NCI-H2227 (cell line): ENCODE measurements at regions not wholly inside any gene's neighbourhood (a gene's known extent, or its start where the extent isn't known, plus 50 kb on each side); places are given as distances from the start of the nearest gene placed in this dataset.
"Not testable (repeated sequence)": the region's sequence is repeated elsewhere in the genome, so short reads cannot be mapped to it uniquely, and the experiment has no call there.

Experiments used
- DNase-seq: peaks from one replicate; lab custom pipeline; 2025; ENCODE audit not compliant: unreplicated experiment; lab: John Stamatoyannopoulos, UW

DNA sequence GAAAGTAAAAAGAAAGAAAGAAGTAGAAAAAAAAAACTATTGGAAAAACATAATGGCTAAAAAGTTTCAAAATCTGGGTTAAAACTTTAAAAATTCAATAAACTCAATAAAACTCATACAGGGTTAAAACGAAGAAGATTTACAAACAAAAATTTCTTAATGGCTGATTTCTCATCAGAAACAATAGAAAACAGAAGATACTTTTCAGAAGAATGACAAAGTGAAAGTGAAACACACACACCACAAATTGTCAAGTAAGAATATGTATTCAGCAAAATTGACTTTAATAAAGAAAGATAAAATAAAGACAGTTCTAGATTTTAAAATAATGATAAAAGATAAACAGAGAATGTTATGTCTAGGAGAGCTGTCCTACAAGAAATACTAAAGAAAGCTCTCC is 618.9 kb upstream of the GJE1 start:
- DNase-seq: no peak

DNA sequence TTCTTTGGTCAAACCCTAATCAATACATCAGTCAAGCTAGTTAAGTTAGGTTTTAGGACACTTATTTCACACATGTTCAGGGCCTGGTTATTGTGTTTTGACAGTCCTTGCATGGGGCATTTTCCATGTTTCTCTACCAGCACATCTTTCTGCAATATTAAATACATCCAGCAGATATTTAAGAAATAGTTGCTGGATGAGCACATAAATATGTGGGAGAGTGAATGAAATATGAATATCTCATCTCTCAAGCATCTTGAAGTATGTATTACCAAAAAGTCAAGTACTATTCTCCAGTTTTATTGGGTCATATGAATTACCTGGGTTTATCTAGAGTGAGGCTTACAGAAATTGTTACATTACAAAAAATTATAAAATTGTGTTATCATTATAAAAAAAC is 621.9 kb upstream of the GJE1 start:
- DNase-seq: no peak

DNA sequence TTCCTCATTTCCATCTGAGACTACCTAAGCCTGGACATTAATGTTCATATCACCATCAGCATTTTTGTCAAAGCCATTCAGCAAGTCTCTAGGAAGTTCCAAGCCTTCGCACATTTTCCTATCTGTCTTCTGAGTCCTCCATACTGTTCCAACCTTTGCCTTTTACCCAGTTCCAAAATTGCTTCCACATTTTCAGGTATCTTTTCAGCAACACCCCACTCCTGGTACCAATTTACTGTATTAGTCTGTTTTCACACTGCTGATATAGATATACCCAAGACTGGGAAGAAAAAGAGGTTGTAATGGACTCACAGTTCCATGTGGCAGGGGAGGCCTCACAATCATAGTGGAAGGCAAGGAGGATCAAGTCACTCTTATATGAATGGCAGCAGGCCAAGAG is 626.7 kb upstream of the GJE1 start:
- not testable (repeated sequence) for DNase-seq

DNA sequence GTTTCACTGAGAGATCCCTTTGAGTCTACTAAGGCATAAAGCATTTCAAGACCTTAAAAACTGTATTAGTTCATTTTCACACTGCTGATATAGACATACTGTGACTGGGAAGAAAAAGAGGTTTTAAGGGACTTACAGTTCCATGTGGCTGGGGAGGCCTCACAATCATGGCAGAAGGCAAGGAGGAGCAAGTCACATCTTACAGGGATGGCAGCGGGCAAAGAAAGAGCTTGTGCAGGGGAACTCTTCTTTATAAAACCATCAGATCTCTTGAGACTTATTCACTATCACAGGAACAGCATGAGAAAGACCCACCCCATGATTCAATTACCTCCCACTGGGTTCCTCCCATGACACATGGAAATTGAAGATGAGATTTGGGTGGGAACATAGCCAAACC is 628.4 kb upstream of the GJE1 start:
- not testable (repeated sequence) for DNase-seq

DNA sequence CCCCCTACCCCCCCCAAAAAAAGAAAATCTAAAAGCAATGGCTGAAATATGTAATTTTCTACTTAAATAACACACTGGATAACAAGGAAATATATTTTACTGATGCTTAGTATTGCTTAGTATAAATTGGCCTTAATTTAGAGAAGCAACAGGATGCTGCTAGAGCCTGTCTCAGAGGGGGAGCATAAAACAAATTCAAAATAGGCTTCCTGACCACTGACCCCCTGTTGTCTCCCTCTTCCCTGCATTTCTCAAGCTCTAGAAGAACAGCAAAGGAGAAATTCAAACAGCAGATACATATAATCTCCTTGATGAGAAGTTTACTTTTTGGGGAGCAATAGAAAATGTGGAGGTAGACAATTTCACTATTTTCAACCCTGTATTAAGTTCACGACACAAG is 631.1 kb upstream of the GJE1 start:
- DNase-seq: no peak

DNA sequence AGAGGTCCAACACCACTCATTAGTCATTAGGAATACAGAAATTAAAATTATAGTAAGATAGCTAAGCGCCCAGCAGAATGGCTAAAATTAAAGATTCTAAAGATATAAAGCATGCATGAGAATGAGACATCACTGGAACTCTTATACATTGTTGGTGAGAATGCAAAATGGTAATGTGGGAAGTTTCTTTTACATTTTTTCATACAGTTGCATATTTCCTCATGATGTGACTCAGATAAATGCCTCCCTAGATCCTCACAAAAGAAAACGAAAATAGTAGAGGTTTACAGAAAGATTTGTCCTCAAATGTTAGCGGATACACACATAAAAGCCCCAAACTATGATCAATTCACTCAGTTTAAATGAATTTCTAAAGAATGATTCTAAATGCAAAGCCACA is 633.7 kb upstream of the GJE1 start:
- no peak for DNase-seq

DNA sequence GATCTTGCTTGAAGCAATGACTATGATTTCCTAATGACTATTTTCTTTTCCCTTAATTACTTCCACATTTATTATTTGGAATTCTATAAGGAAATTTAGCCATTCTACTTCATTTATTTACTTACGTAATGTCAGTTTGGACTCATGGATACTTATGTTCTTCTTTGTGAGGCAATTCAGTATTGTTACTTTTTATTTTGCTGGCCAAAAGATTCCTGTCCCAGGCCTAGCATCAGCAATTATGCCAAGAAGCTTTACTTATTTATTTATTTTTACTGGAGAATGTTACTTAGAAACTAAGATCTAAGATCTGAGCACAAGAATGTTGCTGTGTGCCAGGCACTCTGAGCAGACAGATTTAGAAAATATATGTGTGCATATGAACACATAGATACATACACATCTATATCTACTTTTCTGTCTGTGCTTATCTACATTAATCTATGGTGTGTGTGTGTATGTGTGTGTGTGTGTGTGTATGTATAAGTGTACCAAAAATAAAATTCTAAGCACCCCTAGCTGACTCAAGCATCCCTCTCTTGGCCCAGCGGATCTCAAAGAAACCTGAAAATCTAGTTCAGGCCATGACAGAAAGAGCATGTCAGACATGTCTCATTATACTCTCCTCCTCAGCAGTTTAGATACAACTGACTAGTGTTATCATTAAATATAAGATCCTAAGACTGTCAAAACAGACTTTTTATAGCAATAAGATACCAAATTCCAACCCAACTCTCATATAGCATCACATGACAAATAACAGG is 640.0 kb upstream of the GJE1 start:
- DNase-seq: no peak

DNA sequence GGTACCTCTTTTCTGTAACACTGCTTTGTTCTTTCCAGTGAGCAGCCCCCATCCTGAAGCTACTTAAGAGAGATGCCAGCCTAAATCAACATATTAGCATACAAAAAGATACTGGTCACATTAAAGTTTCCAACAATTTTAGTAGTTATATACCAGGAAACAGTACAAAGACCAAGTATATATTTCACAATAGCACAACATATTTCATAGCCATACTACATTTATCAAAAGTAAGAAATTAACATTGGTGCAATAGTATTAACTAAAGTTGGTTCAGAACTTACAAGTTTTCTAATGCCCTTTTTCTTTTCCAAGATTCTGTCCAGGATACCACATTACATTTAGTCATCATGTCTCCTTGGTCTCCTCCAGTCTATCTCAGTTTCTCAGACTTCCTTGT is 641.0 kb upstream of the GJE1 start:
- DNase-seq: no peak

DNA sequence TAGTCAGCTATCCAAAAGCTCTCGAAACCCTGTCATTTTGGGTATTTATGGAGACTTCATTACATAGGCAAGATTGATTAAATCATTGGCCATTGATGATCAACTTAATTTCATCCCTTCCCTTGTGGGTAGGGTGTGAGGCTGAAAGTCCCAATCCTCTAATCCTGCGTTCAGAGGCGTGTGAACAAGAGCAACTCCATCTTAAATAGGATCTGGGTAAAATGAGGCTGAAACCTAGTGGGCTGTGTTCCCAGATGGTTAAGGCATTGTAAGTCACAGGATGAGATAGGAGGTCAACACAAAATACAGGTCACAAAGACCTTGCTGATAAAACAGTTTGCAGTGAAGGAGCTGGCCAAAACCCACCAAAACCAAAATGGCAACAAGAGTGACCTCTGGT is 641.7 kb upstream of the GJE1 start:
- DNase-seq: no peak

DNA sequence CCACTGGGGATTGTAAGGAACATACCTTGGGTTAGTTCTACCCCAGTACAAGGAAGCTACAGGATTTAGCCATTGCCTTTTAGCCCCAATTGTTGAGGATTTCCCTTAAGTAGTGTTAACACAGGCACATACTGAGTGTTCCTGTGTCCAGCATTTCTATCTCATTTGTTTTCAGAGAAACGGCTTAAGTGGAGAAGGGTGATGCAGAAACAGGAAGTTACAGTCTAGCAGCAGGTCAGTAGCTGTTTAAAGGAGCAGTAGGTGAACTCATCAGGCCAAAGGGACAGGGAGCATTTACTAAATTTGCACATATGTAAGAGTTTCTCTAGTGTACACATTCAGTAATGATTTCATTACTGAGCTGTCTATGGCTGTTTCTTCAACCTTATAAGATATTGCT is 644.2 kb upstream of the GJE1 start:
- DNase-seq: no peak

DNA sequence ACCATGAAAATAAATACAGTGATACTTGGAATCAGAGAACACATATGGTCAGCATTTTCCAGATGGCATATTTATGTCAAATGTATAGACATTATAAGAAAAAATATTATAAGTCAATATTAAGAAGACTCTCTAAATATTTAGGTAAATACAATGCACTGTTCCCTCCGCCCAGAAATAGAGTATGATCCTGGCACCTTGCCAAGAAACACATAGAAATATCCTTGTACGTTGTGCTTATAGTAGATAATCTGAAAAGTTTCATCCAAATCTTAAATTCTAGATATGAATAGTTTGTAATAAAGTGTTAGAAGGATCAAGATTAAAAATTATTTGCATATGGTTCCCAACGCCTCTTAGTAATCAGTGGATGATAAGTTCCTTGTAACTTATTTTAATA is 645.8 kb upstream of the GJE1 start:
- no peak for DNase-seq

DNA sequence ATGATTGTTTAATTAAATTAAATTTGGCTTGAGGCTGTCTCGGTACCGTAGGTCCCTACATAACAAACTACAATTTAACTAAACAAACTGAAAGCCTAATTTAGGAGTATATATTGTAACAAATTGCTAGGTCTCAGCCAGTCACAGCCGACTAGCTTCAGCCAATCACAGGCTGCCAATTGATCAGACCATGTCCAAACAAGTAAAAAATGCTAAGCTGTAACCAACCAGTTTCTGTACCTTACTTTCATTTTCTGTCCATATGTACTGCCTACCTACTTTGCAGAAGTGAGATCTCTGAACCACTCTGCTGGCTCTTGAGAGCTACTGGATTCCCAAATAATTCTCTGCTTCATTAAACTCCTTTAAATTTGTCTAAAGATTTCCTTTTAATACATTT is 648.0 kb upstream of the GJE1 start:
- DNase-seq: no peak

DNA sequence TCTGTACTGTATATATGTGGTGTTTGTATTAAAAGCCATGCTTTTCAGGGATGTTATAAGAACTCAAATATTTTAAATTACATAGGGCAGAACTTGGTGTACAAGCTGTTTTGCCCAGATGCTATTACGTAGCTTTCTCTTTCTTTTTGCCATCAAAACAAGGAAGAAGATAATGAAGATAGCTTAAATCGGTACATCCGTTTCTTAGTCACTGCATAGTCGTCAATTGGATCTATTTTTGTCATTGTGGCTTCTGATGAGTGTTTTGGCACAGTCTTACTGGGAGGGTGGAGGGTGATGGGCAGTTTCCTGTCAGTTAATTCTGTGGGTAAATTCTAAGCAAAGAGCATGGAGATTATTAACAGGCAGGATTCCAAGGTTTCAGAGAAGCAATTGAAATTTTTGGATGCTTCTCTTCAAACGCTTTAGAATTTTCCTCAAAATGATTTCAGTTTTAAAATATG is 649.1 kb upstream of the GJE1 start:
- no peak for DNase-seq

DNA sequence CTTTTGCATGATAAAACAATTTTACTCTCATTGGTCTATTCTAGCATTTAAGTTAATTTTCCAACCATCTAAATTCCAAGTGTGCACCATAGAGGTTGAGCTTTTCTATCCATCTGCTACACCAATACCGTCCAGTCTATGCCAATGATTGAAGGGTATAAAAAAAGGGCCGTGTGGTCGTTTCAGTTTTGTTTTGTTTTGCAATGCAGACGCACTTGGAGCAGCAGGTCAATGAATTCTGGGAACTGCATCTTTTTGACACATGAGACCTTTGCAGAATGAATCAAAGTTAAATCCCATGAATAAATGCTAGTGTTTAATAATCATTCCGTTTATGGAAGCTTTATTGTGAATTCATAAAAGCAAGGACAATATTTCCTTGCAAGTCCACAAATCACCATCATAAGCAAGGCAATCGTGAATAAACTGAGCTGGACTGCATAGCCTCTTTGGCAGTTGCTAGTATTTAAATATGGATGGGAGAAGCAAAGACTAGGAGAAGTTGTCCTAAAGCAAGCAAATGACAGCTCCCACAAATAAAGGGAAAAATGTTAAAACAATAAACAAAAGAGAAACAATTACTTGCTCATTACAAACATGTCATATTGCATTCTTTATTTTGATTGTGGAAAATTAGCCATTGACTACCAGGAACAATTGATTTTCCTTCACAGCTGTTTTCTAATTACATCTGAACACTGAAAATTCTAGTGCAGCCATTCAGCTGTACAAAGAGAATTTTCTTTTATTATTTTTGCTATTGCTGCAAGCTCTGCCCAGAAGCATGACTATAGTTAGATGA is 649.7 kb upstream of the GJE1 start:
- no peak for DNase-seq

DNA sequence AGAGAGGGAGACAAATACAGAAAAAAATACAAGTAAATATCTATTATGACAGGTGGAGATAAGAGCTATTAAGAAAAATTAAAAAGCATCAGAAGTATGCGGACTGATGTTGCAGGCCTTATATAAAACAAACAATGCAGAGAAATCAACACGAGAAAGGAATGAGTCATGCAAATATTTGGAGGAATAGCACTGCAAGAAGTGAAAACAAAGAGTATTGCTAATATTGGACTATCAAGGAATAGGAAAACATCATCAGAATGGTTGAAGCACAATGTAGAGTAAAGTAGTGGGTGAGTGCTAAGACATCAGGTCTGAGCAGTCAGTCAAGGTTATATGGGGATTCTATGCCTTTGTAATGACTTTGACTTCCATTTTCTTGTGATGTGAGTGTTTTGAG is 657.5 kb upstream of the GJE1 start:
- no peak for DNase-seq

DNA sequence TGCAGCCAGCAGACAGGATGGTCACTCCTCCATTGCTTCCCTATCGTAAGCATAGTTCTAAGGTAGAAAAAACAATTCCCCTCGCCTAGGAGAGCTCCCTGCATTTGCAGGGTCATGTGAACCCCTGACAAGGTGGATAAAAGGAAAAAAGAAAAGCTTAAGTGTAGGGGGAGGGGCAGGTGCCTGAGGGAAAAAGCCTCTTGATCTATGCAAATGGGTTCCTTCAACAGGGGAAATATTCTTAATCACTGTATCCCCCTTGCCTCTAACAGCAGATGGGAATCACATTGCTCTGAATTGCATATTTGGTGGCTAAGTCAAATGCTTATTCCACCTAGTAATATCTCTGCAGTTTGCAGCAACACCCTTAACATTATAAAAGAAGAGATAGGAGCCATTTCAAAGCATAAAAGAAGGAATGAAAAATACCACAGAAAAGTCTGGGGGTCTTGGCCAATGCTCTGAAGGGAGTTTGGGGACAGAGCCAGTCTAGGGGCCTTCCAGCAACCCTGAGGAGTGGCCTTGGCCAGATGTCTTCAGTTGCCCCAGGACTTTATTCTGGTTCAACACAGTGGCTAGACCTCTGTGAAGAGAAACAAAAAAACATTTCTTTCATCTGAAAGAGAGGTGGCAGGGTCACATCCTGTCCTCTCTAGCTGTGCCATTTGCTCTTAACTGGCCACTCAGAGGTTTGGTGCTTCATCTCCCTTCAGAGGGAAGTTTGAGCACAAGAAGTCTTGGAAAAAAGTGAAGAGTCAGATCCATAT is 660.4 kb upstream of the GJE1 start:
- DNase-seq: no peak

DNA sequence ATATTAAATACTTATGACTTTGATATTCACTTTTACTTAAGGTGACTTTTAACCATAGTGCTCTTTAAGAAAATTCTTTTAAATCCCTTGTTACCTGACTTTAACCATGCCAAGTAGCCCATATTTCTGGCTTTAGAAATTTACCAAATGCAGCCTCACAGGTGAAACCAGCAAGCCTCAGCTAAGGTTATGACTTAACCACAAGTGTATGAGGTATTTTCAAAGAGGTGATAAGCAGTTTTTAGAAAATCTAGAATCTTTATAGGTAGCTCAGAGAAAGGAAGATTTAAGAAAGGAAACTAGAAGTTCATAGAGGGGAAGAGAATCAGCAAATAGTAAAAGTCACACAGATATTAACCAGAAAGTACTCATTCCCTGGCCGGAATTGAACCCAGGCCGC is 661.9 kb upstream of the GJE1 start:
- no peak for DNase-seq

DNA sequence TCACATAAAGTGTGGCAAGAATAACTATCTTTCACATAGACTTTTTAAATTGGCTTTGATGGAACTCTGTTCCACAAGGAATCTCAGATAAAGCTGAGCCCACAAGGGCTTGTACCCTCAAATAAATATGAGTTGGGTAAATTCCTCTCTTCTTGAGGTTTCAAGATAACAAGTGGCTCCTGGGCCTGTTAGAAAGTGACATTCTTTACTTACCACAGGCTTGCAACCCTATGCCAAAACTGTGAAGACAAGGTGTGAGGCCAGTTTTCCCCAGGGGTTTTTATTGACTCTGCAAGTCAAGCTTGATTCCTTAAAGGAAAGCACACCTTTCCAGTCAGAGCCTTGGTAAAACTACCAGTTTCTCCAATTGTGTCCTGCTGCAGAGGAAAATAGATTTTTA is 664.8 kb upstream of the GJE1 start:
- no peak for DNase-seq

DNA sequence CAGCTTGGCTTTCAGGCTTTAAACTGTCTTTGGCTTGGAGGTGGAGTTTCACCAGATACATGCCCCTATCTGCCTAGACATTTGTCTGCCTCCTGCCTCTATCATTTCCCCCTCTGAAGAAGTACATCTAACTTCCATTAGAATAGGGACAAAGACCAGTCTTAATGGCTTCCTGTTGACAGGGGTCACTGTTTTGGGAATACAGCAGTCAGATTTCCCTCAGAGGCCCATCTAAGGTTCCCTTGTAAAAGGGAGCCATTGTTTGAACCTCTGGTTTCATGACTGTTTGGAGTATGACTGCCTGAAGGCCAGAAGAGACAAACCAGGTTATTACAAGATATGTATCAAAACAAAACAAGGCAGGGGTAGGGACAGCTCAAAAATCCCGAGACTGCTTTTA is 665.7 kb upstream of the GJE1 start:
- no peak for DNase-seq

DNA sequence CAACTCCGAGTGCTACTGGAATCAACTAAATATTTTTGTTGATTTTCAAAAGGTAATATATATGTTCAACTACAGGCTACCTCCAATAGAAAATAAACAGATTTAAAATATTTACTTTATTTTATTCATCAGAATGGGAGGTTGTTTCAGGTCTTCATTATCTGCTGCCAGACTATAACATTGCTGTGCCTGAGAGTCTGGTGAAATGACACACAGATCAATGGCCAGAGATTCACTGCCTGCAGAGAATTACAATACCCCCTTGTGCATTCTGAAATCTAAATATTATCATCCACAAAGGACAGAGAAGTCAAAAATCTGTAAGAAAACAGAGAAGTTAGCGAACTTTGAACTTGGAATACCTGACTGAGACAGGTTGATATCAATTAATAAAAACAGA is 667.8 kb upstream of the GJE1 start:
- DNase-seq: no peak

DNA sequence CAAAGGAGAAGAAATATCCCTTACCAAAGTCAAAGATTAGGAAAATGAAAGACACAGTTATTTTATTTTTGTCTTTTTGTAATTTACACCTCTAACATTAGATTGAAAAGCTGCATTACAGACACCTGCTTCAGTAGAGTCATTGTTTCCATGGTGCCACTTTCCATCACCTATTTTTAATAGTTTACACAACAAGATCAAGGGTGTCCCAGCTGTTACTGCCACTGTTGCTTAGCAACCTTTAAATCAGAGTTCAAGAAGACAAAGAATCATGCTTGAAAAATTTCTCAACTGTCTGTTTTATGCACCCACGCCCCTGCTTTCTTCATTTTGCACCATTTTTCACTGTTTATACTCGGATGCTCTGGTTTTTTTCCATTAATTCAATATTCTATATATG is 668.2 kb upstream of the GJE1 start:
- no peak for DNase-seq
